ENCODE measurements at regions not wholly inside any gene's neighbourhood (a gene's known extent, or its start where the extent isn't known, plus 50 kb on each side); places are given as distances from the start of the nearest gene placed in this dataset.

GRCh38 chrX:19188566-19188965 is 66.3 kb upstream of the ADGRG2 start:
- Histone ChIP-seq H3K4me3 (ENCODE audit: low read depth, low read length, poor library complexity, severe bottlenecking) (no peak overlapping the region), H3K79me2 (ENCODE audit: insufficient read depth, low read length) (no peaks in the 10 kb centered on the region), H3F3A (ENCODE audit: insufficient read depth, low read length) (no peaks in the 10 kb centered on the region), H3K27me3 (ENCODE audit: insufficient read depth, low read length) (no peaks in the 10 kb centered on the region), H3K9ac (ENCODE audit: low read length) (no peak overlapping the region), H3K4me2 (ENCODE audit: low read length) (no peak overlapping the region), H3K9me3 (ENCODE audit: low read length) (no peaks in the 10 kb centered on the region), H3K27ac (ENCODE audit: low read depth, low read length, poor library complexity, severe bottlenecking) (no peak overlapping the region), H2AFZ (ENCODE audit: low read length) (no peak overlapping the region), H3K36me3 (ENCODE audit: insufficient read depth, low read length) (no peaks in the 10 kb centered on the region), H3K9me2 (ENCODE audit: low read depth, low read length) (no peaks in the 10 kb centered on the region), H4K20me1 (ENCODE audit: insufficient read depth, low read length) (no peaks in the 10 kb centered on the region), H3K4me1 (ENCODE audit: insufficient read depth, low read length, severe bottlenecking) (no peaks in the 10 kb centered on the region)
- TF ChIP-seq EZH2 (IDR thresholded peaks at IDR 0.05; ENCODE audit: borderline replicate concordance, low read length) (no peak), CTCF (IDR thresholded peaks at IDR 0.05; ENCODE audit: low read length) (no peak)

- Histone ChIP-seq H3K9ac (ENCODE audit: low read length) (no peak overlapping the region), H3K9me3 (ENCODE audit: low read length) (no peaks in the 10 kb centered on the region), H3K9me2 (ENCODE audit: low read depth, low read length) (no peaks in the 10 kb centered on the region), H3K4me2 (ENCODE audit: low read length) (no peak overlapping the region), H3K27me3 (ENCODE audit: insufficient read depth, low read length) (no peaks in the 10 kb centered on the region), H3K79me2 (ENCODE audit: insufficient read depth, low read length) (no peaks in the 10 kb centered on the region), H3K36me3 (ENCODE audit: insufficient read depth, low read length) (no peaks in the 10 kb centered on the region), H3K27ac (ENCODE audit: low read depth, low read length, poor library complexity, severe bottlenecking) (no peak overlapping the region), H3K4me1 (ENCODE audit: insufficient read depth, low read length, severe bottlenecking) (no peaks in the 10 kb centered on the region), H4K20me1 (ENCODE audit: insufficient read depth, low read length) (no peaks in the 10 kb centered on the region), H3K4me3 (ENCODE audit: low read depth, low read length, poor library complexity, severe bottlenecking) (no peak overlapping the region), H2AFZ (ENCODE audit: low read length) (no peak overlapping the region), H3F3A (ENCODE audit: insufficient read depth, low read length) (no peaks in the 10 kb centered on the region)
- TF ChIP-seq CTCF (IDR thresholded peaks at IDR 0.05; ENCODE audit: low read length): no peak
- TF ChIP-seq EZH2 (IDR thresholded peaks at IDR 0.05; ENCODE audit: borderline replicate concordance, low read length): no peak
Observed at GRCh38 chrX:19190902-19191301, 68.6 kb upstream of the ADGRG2 start.

- Histone ChIP-seq H3K27me3 (ENCODE audit: insufficient read depth, low read length) (no peaks in the 10 kb centered on the region), H3K9me2 (ENCODE audit: low read depth, low read length) (no peaks in the 10 kb centered on the region), H3K79me2 (ENCODE audit: insufficient read depth, low read length) (no peaks in the 10 kb centered on the region), H3K27ac (ENCODE audit: low read depth, low read length, poor library complexity, severe bottlenecking) (no peak overlapping the region), H3K36me3 (ENCODE audit: insufficient read depth, low read length) (no peaks in the 10 kb centered on the region), H3F3A (ENCODE audit: insufficient read depth, low read length) (no peaks in the 10 kb centered on the region), H4K20me1 (ENCODE audit: insufficient read depth, low read length) (no peaks in the 10 kb centered on the region), H3K9ac (ENCODE audit: low read length) (no peak overlapping the region), H2AFZ (ENCODE audit: low read length) (no peak overlapping the region), H3K4me3 (ENCODE audit: low read depth, low read length, poor library complexity, severe bottlenecking) (no peak overlapping the region), H3K4me2 (ENCODE audit: low read length) (no peak overlapping the region), H3K9me3 (ENCODE audit: low read length) (no peaks in the 10 kb centered on the region), H3K4me1 (ENCODE audit: insufficient read depth, low read length, severe bottlenecking) (no peaks in the 10 kb centered on the region)
- TF ChIP-seq CTCF (IDR thresholded peaks at IDR 0.05; ENCODE audit: low read length) (peak; percentile 14; the same call in 1 of the 2 replicates), EZH2 (IDR thresholded peaks at IDR 0.05; ENCODE audit: borderline replicate concordance, low read length) (no peak)
Observed at GRCh38 chrX:19193565-19193964, 71.3 kb upstream of the ADGRG2 start.
